Subcutaneous abdominal adipose tissue (tissue), 5 donors: ENCODE measurements at regions not wholly inside any gene's neighbourhood (a gene's known extent, or its start where the extent isn't known, plus 50 kb on each side); places are given as distances from the start of the nearest gene placed in this dataset.

Experiments used
- H3K27ac ChIP-seq: one replicate; pipeline ENCODE4 v1.7.0; 2013; ENCODE audit warnings: low read depth, mild to moderate bottlenecking, inconsistent platforms, low read length, moderate library complexity
- H3K27me3 ChIP-seq, 5 donors: one replicate each; pipeline ENCODE4 v1.7.0; 2013; ENCODE audit warnings: low read length in 5 of 5, inconsistent platforms in 1 of 5; ENCODE audit not compliant: control insufficient read depth in 5 of 5, insufficient read depth in 4 of 5
- H3K36me3 ChIP-seq, 5 donors: one replicate each; pipeline ENCODE4 v1.7.0; 2013; ENCODE audit warnings: low read length in 5 of 5; ENCODE audit not compliant: control insufficient read depth in 5 of 5, insufficient read depth in 5 of 5
- H3K4me1 ChIP-seq, 5 donors: one replicate each; pipeline ENCODE4 v1.7.0; 2013; ENCODE audit warnings: low read length in 5 of 5, mild to moderate bottlenecking in 3 of 5, moderate library complexity in 1 of 5; ENCODE audit not compliant: control insufficient read depth in 5 of 5, insufficient read depth in 5 of 5
- H3K4me3 ChIP-seq, 5 donors: one replicate each; pipeline ENCODE4 v1.7.0; 2013; ENCODE audit warnings: low read length in 5 of 5, low read depth in 1 of 5
- H3K9ac ChIP-seq, 5 donors: one replicate each; pipeline ENCODE4 v1.7.0; 2013; ENCODE audit warnings: low read length in 5 of 5, mild to moderate bottlenecking in 4 of 5, moderate library complexity in 3 of 5
- H3K9me3 ChIP-seq, 5 donors: one replicate each; pipeline ENCODE4 v1.7.0; 2013; ENCODE audit warnings: low read length in 5 of 5; ENCODE audit not compliant: control insufficient read depth in 5 of 5
- donor health status: healthy.
- donor health status: healthy.
- donor health status: healthy.
- donor health status: healthy.
- donor health status: healthy.

GRCh38 chr2:76446872-76447271 lies 736.2 kb upstream of the GCFC2 start:
- H3K4me3 ChIP-seq: no peak overlapping the region
- H3K4me1 ChIP-seq: no peaks in the 10 kb centered on the region
- H3K9ac ChIP-seq: no peak overlapping the region
- H3K36me3 ChIP-seq: no peaks in the 10 kb centered on the region
- H3K27me3 ChIP-seq: no peaks in the 10 kb centered on the region
- H3K9me3 ChIP-seq: no peaks in the 10 kb centered on the region
- H3K27ac ChIP-seq: no peak overlapping the region

- no peak overlapping the region for H3K27ac ChIP-seq
- no peaks in the 10 kb centered on the region for H3K9me3 ChIP-seq
- no peaks in the 10 kb centered on the region for H3K4me1 ChIP-seq
- no peak overlapping the region for H3K4me3 ChIP-seq
- no peaks in the 10 kb centered on the region for H3K27me3 ChIP-seq
- H3K9ac ChIP-seq: no peak overlapping the region
- no peaks in the 10 kb centered on the region for H3K36me3 ChIP-seq
Observed at GRCh38 chr2:76445880-76446279, 735.2 kb upstream of the GCFC2 start.

GRCh38 chr2:76444732-76445131 lies 734.0 kb upstream of the GCFC2 start:
- H3K9me3 ChIP-seq: no peaks in the 10 kb centered on the region

GRCh38 chr2:76437564-76437963 lies 726.8 kb upstream of the GCFC2 start:
- Histone ChIP-seq H3K4me3 (no peak overlapping the region), H3K27me3 (no peaks in the 10 kb centered on the region), H3K36me3 (no peaks in the 10 kb centered on the region), H3K9ac (no peak overlapping the region), H3K4me1 (no peaks in the 10 kb centered on the region), H3K27ac (no peak overlapping the region), H3K9me3 (no peaks in the 10 kb centered on the region)

More at GRCh38 chr2:76444732-76445131, 734.0 kb upstream of the GCFC2 start:
- no peak overlapping the region for H3K9ac ChIP-seq
- H3K36me3 ChIP-seq: no peaks in the 10 kb centered on the region
- no peak overlapping the region for H3K27ac ChIP-seq
- H3K4me1 ChIP-seq: no peaks in the 10 kb centered on the region
- H3K4me3 ChIP-seq: no peak overlapping the region
- H3K27me3 ChIP-seq: no peaks in the 10 kb centered on the region

- no peak overlapping the region for H3K27ac ChIP-seq
- H3K9ac ChIP-seq: no peak overlapping the region
- H3K27me3 ChIP-seq: no peaks in the 10 kb centered on the region
- H3K36me3 ChIP-seq: no peaks in the 10 kb centered on the region
- no peaks in the 10 kb centered on the region for H3K9me3 ChIP-seq
- no peaks in the 10 kb centered on the region for H3K4me1 ChIP-seq
- H3K4me3 ChIP-seq: no peak overlapping the region
Observed at GRCh38 chr2:76429374-76429773, 718.7 kb upstream of the GCFC2 start.

- Histone ChIP-seq H3K9ac (no peak overlapping the region), H3K4me1 (no peaks in the 10 kb centered on the region), H3K27me3 (no peaks in the 10 kb centered on the region), H3K27ac (no peak overlapping the region), H3K36me3 (no peaks in the 10 kb centered on the region), H3K9me3 (no peaks in the 10 kb centered on the region), H3K4me3 (no peak overlapping the region)
Observed at GRCh38 chr2:76427452-76427851, 716.7 kb upstream of the GCFC2 start.

- no peak overlapping the region for H3K9ac ChIP-seq
- no peaks in the 10 kb centered on the region for H3K36me3 ChIP-seq
- H3K27me3 ChIP-seq: no peaks in the 10 kb centered on the region
- no peak overlapping the region for H3K27ac ChIP-seq
- H3K9me3 ChIP-seq: no peaks in the 10 kb centered on the region
- H3K4me1 ChIP-seq: no peaks in the 10 kb centered on the region
- no peak overlapping the region for H3K4me3 ChIP-seq
Observed at GRCh38 chr2:76415821-76416220, 705.1 kb upstream of the GCFC2 start.

GRCh38 chr2:76413436-76413835 lies 702.7 kb upstream of the GCFC2 start:
- Histone ChIP-seq H3K4me3 (no peak overlapping the region), H3K27me3 (no peaks in the 10 kb centered on the region), H3K36me3 (no peaks in the 10 kb centered on the region), H3K9me3 (no peaks in the 10 kb centered on the region), H3K9ac (no peak overlapping the region), H3K4me1 (no peaks in the 10 kb centered on the region), H3K27ac (no peak overlapping the region)

GRCh38 chr2:76406134-76406855 lies 695.6 kb upstream of the GCFC2 start:
- Histone ChIP-seq H3K9me3 (peaks cover 0 to 2% (median 2%) of the 10 kb centered on the region in 5 donors), H3K4me1 (no peaks in the 10 kb centered on the region), H3K4me3 (no peak overlapping the region), H3K27ac (no peak overlapping the region), H3K36me3 (no peaks in the 10 kb centered on the region), H3K27me3 (no peaks in the 10 kb centered on the region), H3K9ac (no peak overlapping the region)

- Histone ChIP-seq H3K36me3 (no peaks in the 10 kb centered on the region), H3K4me1 (no peaks in the 10 kb centered on the region), H3K27ac (no peak overlapping the region), H3K9me3 (no peaks in the 10 kb centered on the region), H3K4me3 (no peak overlapping the region), H3K9ac (no peak overlapping the region), H3K27me3 (no peaks in the 10 kb centered on the region)
Observed at GRCh38 chr2:76393356-76393755, 682.6 kb upstream of the GCFC2 start.
